GM13977 (cell line): ENCODE measurements at regions not wholly inside any gene's neighbourhood (a gene's known extent, or its start where the extent isn't known, plus 50 kb on each side); places are given as distances from the start of the nearest gene placed in this dataset.

Experiments used
- DNase-seq: peaks from one replicate; pipeline ENCODE4 v3.0.0; 2012; ENCODE audit warnings: low spot score
- in situ Hi-C: fragments of 300-500 bp; cut with MboI; formaldehyde crosslinking; loops from one replicate; pipeline ENCODE4 v1.12.0; 2022; ENCODE audit warnings: low sequenced_read_pairs, low pct_unique_long_range_greater_than_20kb, mixed read lengths, inconsistent platforms; ENCODE audit not compliant: unreplicated experiment
- TF ChIP-seq, protein P1 (sequence below): IDR thresholded peaks from 2 replicates; pipeline ENCODE4 v1.5.1; 2012; ENCODE audit warnings: mild to moderate bottlenecking, control low read depth; ENCODE audit not compliant: insufficient read depth; ENCODE audit errors: extremely low read depth, missing control alignments

DNA sequence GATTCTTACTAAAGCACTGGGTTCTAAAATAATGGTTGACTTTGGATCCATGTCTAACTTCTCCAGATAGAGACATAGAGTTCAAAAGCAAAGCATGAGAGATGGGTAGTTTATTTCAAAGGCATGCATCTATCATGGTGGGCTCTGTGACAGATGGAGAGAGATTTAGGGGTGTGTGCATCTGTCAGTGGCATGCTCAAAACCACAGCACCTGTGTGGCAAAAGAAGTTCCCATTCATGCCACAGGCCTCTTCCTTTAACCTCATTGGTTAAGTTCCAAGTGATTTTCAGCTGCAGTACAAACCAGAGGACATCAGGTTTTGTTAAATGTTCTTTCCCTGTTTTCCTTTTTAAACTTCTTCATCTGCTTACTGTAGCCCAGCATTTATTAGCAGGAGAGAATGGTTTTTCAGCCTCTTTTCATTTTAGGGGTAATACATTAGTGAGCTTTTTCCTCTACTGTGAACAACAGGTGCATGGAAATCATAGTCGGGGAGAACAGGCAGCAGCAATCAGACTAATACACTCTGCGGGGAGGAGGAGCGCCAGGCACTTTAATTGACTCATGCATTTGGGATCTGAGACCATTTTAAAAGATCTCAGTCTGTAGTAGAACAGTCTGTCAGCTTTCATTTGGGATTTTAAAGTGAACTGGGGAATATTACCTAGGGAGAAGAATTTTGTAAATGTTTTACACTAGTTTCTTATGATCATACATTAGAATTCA is 52.4 kb upstream of the UPP2 start:
- in situ Hi-C loops, result loop anchor here (25.0 kb wide), 1 partner anchor 688 kb away; no protein-coding TSS in a partner anchor
- TF ChIP-seq, protein P1, sequence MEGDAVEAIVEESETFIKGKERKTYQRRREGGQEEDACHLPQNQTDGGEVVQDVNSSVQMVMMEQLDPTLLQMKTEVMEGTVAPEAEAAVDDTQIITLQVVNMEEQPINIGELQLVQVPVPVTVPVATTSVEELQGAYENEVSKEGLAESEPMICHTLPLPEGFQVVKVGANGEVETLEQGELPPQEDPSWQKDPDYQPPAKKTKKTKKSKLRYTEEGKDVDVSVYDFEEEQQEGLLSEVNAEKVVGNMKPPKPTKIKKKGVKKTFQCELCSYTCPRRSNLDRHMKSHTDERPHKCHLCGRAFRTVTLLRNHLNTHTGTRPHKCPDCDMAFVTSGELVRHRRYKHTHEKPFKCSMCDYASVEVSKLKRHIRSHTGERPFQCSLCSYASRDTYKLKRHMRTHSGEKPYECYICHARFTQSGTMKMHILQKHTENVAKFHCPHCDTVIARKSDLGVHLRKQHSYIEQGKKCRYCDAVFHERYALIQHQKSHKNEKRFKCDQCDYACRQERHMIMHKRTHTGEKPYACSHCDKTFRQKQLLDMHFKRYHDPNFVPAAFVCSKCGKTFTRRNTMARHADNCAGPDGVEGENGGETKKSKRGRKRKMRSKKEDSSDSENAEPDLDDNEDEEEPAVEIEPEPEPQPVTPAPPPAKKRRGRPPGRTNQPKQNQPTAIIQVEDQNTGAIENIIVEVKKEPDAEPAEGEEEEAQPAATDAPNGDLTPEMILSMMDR, result no peak

DNA sequence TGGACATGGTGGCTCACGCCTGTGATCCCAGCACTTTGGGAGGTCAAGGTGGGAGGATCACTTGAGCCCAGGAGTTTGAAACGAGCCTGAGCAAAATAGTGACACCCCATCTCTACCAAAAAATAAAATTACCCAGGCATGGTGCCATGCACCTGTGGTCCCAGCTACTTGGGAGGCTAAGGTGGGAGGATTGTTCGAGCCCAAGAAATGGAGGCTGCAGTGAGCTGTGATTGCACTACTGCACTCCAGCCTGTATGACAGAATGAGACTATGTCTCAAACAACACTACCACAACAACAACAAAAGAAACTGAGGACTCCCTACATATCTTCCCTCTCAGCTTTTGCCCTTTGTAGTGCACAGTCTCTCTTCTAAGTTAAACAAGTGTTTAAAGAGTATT is 53.3 kb upstream of the UPP2 start:
- no peak for DNase-seq
- TF ChIP-seq, protein P1, result no peak
- in situ Hi-C loops, result loop anchor here (25.0 kb wide), 1 partner anchor 689 kb away; no protein-coding TSS in a partner anchor

More for the DNA sequence above, 52.4 kb upstream of the UPP2 start:
- DNase-seq, result no peak

DNA sequence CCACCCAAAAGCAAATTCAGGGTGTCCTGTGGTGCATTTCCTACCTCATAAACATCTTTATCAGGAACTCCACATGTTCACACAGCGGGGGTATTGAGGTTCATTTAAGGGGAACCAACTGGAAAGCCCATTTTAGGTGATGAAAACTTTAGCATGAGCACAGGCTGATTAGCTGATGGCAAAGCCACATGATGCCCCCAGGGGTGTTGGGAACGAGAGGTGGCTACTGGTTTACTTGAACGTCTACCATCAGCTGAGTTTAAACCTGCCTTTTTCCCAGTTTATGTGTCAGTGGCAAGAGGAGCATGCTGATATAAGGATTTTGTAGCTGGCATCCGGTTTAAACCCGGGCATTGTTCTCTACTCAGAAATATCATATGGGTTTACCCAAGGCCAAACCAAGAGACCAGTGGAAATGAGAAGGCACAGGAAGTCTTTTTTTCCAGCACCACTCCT is 54.5 kb upstream of the UPP2 start:
- TF ChIP-seq, protein P1, result no peak
- DNase-seq, result no peak

DNA sequence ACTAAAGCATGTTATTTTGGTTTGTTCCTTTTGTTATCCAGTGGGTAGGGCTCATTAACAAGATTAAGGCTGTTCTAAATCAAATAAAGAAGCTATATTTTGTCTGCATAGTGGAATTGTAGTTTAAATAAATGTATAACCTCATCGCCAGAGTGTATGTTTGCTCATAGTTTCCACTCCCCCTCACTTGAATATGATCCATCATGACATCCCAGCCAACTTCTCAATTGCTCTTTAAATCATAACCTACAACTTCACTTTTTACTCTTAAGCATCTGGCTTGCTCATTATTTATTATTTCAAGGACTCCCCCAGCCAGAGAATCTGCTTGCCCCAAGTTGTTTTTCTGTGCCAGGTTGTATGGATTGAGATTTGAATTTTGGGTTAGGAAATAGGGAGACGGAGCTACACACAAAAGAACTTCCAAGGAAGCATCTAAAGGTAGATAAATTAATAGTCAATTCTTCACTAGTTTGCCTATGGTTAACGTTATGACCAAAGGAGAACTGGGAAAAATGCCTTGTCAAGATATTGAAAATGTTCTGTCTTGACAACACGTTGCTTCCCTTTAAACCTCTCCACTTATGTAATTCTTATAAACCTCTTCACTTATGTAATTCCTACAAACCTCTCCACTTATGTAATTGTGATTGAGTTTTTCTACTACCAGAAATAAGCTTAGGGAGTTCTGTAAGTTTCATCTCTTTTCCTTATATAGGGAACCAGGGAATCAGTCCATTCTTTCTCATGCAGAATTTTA is 55.4 kb upstream of the UPP2 start:
- no peak for DNase-seq
- in situ Hi-C loops, result loop anchor here (25.0 kb wide), 1 partner anchor 691 kb away; no protein-coding TSS in a partner anchor
- TF ChIP-seq, protein P1, result no peak

More for the DNA sequence above, 54.5 kb upstream of the UPP2 start:
- in situ Hi-C loops, result loop anchor here (25.0 kb wide), 1 partner anchor 690 kb away; no protein-coding TSS in a partner anchor

DNA sequence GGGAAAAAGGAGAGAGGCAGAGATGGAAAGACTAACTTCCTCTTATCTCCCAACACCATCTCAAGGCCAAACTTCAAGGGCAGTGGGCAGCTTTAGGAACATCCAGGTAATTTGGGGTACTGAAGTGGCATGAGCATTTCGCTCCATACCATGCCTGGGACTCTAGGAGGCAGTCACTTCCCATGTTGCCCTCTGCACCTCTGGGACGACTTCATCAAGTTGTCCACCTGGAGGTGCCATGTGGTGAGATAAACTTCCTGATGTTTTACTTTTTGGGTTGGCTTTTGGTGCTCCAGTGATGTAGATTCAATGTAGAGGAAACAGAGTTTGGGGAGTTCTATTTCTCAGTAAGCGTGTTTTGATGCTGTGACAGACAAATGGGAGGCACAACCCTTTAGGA is 56.3 kb upstream of the UPP2 start:
- DNase-seq, result no peak
- TF ChIP-seq, protein P1, result no peak
- in situ Hi-C loops, result loop anchor here (25.0 kb wide), 1 partner anchor 692 kb away; no protein-coding TSS in a partner anchor

DNA sequence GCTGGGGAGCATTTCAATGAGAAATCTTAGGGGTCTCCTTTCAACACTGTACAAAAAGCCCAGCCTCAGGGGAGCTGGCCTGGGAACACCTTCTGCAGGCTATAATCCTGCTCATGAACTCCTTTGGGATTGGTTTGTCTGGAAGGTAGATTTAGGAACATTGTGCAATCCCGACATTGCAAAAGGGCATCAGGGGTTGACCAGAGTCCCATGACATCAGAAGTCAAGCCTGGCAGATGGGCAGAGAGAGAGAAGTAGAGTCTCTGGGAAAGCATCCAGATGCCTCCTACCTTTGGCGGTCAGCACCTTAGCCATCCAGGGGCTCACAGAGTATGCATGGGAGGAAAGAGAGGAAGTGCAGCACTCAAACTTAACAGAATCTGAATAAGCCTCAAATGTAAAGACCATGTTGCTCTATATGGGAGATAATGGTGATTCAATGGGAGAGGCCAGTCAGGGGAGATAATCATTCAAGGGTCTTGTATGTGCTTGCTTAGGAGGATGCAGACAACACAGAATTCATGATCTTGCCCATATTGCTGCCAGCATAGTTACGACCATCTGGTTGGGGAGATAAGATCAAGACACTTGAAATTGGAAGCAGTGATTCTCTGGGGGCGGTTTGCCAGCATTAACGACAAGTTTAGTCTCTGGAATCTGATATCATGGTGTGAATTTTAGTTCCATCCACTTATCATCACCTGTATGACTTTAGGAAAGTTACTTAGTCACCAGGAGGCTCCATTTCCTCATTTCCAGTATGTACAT is 58.3 kb upstream of the UPP2 start:
- in situ Hi-C loops, result loop anchor here (25.0 kb wide), 1 partner anchor 694 kb away; no protein-coding TSS in a partner anchor
- TF ChIP-seq, protein P1, result no peak
- DNase-seq, result no peak
